Tibial nerve (tissue), 3 donors: ENCODE measurements at regions not wholly inside any gene's neighbourhood (a gene's known extent, or its start where the extent isn't known, plus 50 kb on each side); places are given as distances from the start of the nearest gene placed in this dataset.

Experiments
- POLR2A ChIP-seq, 2 donors: fragments of 450-650 bp; IDR thresholded peaks; one replicate each; pipeline ENCODE4 v1.6.1; 2017; ENCODE audit warnings: antibody characterized with exemption in 2 of 2, mild to moderate bottlenecking in 2 of 2, moderate library complexity in 2 of 2
- TF ChIP-seq, protein P1 (sequence below), 5 experiments: fragments of 200-600 bp in 3 of 5; fragments of 450-650 bp in 2 of 5; sonication (generic) in 3 of 5; IDR thresholded peaks; one replicate each; pipeline ENCODE4 v1.5.1; 2016 to 2019; ENCODE audit warnings: antibody characterized with exemption in 5 of 5, mild to moderate bottlenecking in 3 of 5, moderate library complexity in 2 of 5

DNA sequence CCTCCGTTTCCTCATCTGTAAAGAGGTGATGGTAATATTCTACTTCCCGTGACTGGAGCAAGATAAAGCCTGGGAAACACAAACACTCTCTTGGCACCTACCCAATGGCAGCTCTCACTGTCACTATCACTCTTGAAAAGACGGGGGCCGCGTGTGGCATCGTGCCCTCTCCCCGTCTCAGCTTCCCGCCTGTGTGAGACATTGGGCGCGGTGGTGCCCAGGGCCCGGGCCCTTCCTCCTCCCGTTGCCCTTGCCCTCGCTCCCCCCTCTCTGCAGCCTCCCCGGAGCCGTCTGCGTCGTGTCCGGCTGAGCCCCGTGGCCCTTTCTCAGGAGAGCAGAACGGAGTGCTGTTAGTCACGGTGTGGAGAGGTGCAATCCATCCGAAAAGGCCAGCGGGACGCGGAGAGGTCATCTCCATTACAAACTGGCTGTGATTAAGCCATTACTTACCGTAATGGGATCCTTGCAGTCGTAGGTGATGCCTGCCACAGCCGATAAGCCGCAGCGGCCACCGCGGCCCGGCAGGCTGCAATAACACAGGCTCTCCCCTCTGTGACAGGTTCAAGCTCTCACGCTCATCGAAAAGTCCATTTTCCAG lies 156.4 kb upstream of the ZC3H12A start:
- TF ChIP-seq, protein P1, sequence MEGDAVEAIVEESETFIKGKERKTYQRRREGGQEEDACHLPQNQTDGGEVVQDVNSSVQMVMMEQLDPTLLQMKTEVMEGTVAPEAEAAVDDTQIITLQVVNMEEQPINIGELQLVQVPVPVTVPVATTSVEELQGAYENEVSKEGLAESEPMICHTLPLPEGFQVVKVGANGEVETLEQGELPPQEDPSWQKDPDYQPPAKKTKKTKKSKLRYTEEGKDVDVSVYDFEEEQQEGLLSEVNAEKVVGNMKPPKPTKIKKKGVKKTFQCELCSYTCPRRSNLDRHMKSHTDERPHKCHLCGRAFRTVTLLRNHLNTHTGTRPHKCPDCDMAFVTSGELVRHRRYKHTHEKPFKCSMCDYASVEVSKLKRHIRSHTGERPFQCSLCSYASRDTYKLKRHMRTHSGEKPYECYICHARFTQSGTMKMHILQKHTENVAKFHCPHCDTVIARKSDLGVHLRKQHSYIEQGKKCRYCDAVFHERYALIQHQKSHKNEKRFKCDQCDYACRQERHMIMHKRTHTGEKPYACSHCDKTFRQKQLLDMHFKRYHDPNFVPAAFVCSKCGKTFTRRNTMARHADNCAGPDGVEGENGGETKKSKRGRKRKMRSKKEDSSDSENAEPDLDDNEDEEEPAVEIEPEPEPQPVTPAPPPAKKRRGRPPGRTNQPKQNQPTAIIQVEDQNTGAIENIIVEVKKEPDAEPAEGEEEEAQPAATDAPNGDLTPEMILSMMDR (IDR thresholded peaks at IDR 0.05), result no peak
- no peak for TF ChIP-seq POLR2A (IDR thresholded peaks at IDR 0.05)
